HS-5 (cell line): ENCODE measurements at regions not wholly inside any gene's neighbourhood (a gene's known extent, or its start where the extent isn't known, plus 50 kb on each side); places are given as distances from the start of the nearest gene placed in this dataset.
"Not testable (repeated sequence)": the region's sequence is repeated elsewhere in the genome, so short reads cannot be mapped to it uniquely, and the experiment has no call there.

ENCODE experiments used
- DNase-seq: peaks from one replicate; pipeline ENCODE4 v3.0.0-alpha.2; 2012; ENCODE audit warnings: low read depth

DNA sequence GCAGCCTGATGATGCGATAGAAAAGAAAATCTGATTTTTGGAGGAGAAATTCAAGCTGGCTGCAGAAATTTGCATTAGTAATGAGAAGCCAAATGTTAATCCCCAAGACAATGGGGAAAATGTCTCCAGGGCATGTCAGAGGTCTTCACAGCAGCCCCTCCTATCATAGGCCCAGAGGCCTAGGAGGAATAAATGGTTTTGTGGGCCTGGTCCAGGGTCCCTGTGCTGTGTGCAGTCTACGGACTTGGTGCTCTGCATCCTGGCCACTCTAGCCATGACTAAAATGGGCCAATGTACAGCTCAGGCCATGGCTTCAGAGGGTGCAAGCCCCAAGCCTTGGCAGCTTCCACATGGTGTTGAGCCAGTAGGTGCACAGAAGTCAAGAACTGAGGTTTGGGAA is 303.8 kb upstream of the SEMA3C start:
- not testable (repeated sequence) for DNase-seq

DNA sequence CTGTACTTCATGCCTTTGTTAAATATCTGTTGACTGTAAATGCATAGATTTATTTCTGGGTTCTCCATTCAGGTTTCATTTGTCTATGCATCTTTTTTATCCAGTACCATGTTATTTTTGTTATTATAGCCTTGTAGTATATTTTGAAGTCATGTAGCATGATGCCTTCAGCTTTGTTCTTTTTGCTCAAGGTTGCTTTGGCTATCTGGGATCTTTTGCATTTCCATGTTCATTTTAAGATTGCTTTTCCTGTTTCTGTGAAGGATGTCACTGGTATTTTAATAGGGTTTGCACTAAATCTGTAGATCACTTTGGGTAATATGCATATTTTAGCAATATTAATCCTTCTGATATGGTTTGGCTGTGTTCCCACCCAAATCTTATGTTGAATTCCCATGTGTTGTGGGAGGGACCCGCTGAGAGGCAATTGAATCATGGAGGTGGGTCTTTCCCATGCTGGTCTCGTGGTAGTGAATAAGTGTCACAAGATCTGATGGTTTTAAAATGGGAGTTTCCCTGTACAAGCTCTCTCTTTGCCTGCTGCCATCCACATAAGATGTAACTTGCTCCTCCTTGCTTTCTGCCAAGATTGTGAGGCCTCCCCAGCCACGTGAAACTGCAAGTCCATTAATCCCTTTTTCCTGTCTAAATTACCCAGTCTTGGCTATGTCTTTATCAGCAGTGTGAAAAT is 302.8 kb upstream of the SEMA3C start:
- DNase-seq, result no peak

DNA sequence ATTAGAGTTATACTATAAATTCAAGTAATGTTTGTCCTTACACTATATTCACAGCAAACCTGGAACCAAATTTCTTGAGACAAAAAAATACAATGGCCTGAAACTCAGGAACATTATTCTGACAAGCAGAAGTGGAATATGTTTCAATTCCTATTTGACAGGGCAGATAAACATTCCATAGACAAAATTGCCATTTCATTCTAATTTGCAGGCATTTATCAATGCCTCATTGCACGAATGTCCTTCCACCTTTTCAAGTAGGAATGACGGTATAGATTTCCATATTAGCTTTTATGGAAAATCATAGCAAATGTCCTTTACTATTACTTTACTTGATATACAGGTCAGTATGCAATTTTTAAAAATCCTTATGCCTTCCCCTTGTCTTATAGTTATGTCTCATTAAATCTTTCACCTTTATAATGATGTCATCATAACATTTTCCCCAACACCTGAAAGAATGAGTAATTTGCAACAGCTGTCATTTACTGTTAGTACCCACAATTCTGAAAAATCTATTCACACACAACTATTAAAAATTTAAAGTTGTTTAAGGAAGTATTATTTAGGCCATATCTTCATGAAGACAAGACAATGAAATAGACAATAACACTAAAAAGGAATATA is 299.7 kb upstream of the SEMA3C start:
- DNase-seq, result no peak

DNA sequence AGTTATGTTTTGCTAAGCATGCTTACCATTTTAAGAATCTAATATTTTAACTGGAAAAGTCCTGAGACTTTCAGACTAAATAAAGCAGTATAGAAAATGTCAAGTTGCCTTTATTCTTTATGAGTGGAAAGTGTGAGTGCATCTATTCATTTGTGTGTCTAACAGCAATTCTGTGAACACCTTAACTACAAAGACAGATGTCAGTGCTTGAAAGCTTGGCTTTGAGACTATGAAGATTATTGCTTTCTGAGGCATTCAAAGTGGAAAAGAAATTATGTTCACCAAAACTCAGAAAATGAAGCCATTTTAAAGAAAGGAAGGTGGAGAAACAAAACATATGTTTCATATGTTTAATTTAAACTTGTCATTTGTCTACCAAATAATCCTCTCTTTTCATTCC is 294.5 kb upstream of the SEMA3C start:
- DNase-seq, result no peak

DNA sequence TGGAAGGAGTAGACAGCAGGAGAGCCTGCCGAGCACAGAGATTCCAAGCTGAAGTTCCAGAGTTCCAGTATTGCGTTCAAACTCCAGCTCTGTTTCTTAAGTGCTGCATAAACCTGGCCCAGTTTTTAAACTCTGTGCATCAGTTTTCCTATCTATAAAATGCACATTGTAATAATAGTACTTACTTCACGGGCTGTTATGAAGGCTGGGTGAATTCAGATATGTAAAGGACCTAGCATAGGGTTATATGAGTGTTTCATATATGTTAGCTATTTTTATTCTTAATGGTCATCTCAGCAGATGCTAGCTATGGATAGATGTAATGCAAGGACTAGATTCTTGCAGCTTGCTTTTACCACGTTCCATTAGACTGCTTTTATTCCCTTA is 293.1 kb upstream of the SEMA3C start:
- no peak for DNase-seq

DNA sequence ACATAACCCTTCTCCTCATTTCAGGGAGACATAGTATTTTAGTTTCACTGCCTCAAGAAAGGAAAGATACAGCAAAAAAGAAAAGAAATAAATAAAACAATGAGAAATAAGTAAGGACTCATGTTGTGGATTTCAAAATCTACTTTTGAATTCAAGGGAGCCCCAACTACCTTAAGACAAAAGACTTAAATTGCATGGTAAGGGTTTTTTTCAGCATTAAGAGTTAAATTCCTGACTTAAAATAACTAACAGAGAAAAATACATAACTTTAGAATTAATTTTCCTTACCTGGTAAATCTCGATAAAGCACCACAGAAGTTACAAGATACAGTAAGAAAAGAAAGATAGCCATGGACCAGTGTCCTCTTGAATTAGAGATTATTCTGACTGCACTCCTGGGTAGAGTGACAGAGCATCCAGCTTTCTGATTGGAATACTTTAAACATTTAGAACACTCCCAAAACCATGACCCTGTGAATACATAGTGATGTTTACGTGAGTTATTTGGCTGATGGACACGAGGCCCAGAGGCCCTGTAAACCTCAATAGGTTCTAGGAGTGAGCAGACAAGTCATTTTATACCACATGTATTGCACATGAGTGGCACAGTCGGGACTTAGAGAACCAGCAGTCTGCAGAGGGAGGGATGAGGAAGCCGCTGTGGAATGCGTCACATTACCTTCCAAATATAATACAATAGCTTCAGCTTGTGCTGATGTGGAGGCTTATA is 292.5 kb upstream of the SEMA3C start:
- DNase-seq, result no peak

DNA sequence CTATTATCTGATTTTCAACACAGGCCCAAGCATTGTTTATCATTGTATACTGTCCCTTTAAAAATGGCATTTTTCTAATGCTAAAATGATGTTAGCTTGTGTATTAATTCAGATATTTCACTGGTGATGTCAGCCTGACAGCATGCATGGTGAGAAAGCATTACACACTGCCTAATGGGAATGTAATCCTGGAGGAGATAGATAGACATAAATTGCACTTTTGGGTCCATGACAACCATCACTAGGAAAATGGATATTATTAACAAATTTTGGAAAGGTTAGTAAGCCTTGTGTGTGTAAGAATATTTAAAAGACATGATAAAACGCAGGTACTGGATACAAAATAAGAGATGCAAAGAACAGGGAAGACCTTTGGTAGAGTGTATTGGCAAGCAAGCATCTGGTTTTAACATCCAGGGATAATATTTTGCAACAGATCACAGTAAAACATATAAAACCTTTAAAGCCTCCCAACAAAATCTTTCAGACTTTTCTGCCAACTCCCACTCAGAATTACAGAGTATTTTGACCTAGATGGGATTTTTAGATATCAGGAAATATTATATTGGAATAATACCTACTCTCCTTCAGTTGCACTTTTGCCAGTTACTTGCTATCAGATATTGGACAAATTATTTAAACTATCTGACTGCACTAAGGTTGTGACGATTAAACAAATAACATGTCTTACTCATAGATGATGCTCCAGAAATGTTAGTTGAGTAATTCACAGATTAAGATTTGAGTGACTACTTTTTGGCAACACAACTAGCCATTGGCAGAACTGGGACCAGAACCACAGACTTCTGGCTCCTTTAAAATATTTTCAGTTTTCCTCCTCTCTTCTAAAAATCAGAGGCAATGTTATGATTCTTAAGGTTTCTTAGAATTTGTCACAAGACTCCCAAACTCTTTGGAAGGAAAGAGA is 291.6 kb upstream of the SEMA3C start:
- no peak for DNase-seq

DNA sequence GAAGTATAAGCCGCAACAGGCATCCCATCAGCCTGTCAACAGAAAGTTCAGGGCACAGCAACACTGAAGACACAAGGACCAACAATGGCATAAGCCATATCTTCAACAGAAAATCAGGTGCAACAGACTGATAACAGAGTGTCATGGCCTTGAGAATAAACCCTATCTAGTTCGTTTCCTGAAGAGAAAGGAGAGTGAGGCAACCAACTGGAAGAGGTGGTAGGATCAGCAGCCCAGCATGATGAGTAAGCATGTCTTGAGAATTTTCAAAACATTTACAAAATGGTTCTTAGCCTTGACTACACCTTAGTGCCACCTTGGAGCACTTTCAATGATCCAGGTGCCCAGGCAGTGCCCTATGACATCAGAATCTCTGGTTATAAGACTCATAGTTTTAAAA is 290.2 kb upstream of the SEMA3C start:
- no peak for DNase-seq

DNA sequence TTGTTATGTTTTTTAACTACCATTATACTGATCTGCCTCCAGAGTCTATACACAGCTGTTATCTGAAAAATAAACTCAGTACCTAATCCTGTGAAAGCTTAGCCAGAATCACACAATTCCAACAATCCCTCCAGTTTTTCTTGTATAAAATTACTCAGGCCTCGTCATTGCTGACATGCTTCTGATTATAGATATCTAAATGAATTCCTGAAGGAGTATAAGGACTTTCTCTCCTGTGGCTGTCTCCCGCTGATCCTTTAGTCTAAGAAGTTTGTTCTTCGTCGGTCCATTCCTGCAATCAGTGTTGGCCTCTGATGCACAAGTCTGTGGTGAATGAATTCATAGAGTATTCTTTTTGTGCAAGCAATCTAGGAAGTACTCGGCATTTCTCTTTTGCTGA is 288.9 kb upstream of the SEMA3C start:
- DNase-seq, result no peak

DNA sequence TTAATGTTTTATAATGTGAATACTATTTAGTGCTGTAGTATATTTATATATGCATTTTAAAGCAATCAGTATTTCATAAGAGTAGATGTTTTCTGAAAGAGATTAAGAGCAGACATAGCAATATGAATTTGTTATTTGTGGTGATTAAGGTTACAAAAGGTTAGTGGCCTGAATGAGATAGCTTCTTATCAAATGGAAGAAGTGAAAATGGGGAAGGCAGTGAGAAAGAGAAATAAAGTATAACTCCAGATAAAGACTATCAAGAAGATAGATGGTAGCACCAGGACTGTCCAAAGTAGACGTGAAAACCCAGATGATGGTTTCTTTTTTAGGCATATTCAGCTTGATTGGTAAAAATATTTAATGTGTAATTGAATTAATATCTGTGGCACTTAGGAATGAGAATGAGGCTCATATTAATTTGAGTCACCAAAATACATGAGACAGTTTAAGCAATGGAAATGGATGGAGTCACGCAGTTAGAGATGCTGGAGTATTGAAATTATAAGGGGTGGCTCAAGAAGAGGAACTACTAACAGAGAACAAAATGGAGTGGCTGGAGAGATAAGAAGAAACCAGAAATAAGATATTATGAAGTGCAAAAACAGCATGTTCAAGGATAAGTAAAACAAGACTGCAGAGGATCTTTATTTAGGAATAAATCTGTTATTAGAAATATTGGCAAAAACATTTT is 288.0 kb upstream of the SEMA3C start:
- DNase-seq, result no peak

DNA sequence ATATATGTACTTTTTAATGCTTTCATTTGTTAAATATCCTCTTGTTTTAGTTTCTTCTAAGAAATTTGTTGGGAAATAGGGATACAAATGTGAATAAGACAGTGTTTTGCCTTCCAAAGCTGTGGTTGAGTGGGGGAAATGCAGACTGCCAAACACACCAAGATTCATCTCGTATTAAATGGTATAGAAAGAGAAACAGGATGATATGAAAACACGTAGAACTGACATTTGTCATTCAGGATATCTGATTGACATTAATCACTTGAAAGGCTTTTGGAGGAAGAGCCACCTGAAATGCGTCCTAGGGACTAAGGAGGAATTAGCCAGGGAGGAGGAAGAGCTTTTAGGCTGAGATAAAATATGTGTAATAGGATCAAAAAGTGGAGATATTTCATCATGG is 287.4 kb upstream of the SEMA3C start:
- DNase-seq, result no peak

DNA sequence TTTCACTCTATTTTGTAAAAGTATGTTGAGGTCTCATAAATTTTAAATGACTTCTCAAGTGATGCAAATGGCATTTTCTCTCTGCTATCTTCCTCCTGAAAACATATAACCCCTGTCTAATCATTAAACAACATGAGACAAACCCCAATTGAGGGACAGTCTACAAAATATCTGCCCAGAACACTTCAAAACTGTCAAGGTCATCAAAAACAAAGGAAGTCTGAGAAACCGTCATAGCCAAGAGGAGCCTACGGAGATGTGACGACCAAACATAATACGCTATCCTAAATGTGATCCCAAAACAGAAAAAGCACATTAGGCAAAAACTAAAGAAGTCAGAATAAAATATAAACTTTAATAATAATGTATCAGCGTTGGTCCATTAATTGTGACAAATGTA is 282.3 kb upstream of the SEMA3C start:
- no peak for DNase-seq

DNA sequence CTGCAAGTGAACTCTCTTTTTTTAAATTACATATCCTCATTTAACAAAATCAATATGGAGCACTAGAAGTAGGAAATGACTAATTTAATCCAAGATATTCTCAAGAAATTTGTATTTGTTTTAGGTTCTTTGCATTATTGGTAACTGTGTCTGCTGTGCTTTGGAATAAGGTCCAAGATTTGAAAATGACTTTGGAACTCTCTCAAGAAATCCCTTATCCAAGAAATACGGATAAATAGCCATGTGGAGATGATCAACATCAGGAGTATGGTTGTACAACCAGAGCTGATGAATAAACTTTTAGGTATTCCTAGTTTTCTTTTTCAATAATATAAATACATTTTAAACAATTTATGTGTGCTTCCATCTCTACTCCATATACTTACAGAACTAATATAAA is 279.9 kb upstream of the SEMA3C start:
- DNase-seq, result no peak

DNA sequence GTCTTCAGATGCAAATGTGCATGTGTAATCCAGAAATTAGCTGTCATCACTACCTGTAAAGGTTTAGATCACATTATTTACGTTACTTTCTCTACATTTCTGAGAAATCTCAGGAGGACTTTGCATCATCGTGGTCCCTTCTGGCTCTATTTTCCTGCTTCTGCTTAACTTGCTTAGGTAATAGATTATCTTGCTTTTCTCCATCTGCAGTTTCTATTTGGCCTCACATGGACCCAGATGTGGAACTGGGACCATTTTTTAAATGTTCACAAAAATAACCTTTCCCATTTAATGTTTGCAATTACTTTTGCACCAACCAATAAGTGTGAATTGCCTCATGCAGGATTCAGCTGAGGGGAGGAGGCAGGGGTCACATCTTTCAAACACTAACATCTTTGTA is 278.4 kb upstream of the SEMA3C start:
- DNase-seq, result no peak

DNA sequence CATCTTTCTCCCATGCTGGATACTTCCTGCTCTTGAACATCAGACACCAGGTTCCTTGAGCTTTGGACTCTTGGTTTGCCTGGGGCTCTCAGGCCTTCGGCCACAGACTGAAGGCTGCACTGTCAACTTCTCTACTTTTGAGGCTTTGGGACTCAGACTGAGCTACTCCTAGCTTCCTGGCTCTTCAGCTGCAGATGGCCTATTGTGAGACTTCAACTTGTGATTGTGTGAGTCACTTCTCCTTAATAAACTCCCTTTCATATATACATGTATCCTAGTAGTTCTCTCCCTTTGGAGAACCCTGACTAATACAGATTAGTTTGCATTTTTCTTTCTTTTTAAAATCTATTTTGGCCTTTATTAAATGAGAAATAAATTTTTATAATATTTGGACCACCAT is 276.2 kb upstream of the SEMA3C start:
- no peak for DNase-seq

DNA sequence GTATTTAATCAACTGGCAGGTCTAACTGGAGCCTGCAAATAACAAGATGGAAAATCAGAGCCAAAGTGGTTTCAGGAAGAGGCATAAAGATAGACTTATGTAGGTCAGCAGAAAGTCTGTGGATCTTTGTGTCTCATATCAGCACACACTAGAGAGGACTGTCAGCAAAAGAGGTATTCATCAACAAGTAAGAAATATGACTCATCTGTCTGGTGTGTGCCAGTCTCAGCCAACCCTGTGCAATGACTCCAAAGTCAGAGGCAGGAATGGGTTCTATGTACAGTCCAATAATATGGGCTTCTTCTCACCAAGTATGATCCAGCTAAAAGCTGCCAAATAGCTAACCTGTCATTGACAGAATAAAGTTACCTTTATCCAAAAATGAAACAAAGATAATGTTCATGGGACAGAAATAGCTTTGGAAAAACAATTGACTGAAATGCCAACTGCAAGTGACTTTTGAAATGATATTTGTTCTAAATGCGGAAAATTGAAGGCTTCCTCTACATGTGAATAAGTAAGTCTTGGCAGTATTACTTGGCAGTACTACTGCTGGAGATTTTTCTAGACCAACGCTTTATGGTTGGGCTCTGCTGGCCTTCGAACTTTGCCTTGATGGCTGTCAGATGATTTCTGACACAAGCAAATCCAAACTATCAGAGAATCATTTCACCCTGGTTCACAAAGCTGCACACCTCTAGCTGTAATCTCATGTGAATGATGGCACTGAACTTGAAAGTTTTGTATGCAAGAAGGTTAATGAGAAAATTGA is 272.3 kb upstream of the SEMA3C start:
- DNase-seq, result no peak

DNA sequence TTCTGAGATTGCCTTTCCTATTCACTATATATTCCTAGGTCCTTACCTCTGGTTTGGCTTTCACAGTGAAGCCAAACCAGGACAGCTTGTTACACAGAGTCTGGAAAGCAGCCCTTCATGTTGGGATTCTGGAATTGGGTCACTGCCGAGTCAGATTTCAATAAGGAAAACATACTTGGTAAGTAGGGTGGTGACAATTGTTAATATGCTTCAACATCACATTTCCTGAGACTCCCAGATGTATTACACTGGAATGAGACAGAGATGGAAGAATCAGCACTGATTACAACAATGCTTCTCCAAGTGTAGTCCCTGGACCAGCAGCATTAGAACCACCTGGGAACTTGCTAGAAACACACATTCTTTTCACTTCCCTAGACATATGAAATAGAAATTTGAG is 268.9 kb upstream of the SEMA3C start:
- no peak for DNase-seq

DNA sequence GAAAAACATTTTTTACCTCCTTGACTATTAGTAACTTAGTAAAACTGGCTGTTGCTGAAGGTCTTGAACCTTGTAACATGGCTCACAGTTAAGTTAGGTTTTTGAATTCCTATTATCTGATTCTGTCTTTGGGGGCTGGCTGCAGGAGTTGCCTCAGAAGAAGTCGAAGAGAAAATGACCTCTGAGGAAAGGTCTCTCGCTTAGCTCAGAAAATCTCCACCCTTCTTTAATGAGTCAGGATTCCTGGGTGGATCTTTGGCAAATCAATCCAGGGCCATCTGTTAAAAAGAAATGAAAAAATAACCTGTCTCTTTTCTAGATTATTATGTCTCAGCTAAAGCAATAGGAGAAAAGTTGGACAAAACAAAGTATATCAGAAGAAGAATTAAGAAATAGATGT is 267.8 kb upstream of the SEMA3C start:
- DNase-seq, result no peak

DNA sequence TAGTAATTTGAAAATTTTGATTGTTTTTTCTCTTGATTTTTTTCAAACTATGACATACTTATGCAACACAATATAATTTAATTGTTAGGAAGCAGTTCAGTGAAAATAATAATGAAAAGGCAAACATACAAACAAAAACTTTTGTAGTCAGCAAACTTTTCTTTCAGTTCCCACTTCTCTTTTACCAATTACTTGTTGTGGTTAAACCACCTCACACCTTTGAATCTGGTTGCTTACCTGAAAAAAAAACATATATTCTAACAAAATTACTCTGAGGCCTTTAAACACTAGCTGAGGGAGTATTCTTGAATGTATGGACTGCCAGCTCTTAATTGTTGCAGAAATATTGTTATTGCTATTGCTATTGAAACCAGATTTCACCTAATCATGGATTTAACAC is 266.2 kb upstream of the SEMA3C start:
- no peak for DNase-seq

DNA sequence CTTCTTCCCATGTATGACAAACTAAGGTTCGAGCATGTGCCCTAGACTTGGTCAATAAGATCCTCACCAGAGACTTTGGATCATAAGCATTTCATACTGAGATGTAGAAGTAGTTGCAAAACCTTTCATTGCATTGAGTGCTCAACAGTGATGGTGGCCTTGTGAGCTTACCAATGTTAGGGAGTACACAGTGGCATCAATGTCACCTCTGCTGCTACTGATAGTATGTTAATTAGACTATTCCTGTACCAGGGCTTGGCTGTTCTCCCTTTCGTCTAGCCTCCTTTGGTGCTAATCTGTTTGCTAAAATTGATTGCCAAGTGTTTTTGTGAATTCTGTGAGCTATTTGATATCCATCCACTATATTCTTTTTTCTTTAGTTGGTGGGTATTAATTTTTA is 264.5 kb upstream of the SEMA3C start:
- no peak for DNase-seq

DNA sequence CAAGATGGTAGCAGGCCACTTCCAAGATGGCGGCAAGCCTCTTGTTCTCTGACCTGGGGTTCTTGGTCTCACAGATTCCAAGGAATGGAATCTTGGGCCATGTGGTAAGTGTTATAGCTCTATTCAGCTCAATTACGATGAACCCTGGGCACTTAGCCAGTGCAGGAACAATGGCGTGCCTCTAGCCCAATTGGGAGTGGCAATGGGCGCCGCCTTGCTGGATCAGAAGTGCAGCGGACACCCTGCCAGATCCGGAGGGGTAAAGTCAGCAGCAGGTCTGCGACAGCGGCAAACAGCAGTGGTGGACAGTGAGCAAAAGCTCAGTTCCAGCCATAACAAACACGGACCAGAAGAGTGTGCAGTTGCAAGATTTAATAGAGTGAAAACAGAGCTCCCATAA is 263.2 kb upstream of the SEMA3C start:
- not testable (repeated sequence) for DNase-seq
